H4 (cell line): ENCODE measurements at regions not wholly inside any gene's neighbourhood (a gene's known extent, or its start where the extent isn't known, plus 50 kb on each side); places are given as distances from the start of the nearest gene placed in this dataset.
"Not testable (repeated sequence)": the region's sequence is repeated elsewhere in the genome, so short reads cannot be mapped to it uniquely, and the experiment has no call there.

Source experiments
- DNase-seq: peaks from one replicate; pipeline ENCODE4 v3.0.0-alpha.2; 2015; ENCODE audit warnings: low spot score

- no peak for DNase-seq
Measured at GRCh38 chr2:4981802-4982409, 710.3 kb upstream of the SOX11 start.

DNA sequence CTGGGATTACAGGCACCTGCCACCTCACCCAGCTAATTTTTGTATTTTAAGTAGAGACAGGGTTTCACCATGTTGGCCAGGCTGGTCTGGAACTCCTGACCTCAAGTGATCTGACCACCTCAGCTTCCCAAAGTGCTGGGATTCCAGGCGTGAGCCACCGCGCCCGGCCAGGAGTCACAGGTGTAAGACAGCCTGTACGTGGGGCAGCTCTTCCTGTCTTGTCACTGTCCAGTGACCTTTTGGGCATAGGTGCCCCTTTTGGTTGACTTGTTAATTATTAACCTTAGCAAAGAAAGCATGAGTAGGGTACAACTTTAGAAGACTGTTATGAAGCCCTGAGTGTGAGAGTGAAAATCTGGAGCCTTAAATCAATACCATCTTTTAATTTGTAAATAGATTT lies 703.7 kb upstream of the SOX11 start:
- not testable (repeated sequence) for DNase-seq

DNA sequence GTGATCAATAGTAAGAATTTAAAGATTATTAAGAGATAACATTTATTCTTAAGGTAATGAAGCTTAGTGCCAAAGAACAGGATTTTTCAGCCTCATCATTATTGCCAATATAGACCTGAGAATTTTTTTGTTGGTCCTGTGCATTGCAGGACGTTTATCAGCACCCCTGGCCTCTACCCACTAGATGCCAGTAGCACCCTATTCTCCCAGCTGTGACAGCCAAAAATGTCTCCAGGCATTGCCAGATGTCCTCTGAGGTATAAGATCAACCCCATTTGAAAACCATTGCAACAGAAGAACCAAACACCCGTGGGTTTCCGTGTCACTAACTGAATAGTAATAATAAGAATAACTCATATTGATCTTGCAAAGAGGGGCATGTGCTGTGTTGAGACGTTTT lies 700.0 kb upstream of the SOX11 start:
- DNase-seq: no peak

GRCh38 chr2:4995466-4995865 lies 696.7 kb upstream of the SOX11 start:
- DNase-seq: no peak

DNA sequence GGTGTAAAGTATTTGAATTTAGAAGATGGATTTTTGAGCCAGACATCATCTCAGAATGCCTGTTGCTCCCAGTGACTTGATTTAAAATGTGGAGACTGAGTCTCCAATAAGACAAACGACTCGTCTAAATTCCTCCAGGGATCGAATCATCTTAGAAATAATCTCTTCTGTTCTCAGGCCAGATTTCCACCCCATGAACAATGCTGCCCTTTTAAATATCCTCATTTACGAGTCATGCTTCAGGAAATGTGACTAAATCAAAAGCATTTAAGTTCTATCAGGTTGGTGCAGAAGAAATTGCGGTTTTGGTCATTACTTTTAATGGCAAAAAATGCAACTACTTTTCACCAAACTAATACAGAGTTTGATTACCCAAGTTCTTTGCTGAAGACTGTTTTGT lies 684.6 kb upstream of the SOX11 start:
- DNase-seq: no peak

DNA sequence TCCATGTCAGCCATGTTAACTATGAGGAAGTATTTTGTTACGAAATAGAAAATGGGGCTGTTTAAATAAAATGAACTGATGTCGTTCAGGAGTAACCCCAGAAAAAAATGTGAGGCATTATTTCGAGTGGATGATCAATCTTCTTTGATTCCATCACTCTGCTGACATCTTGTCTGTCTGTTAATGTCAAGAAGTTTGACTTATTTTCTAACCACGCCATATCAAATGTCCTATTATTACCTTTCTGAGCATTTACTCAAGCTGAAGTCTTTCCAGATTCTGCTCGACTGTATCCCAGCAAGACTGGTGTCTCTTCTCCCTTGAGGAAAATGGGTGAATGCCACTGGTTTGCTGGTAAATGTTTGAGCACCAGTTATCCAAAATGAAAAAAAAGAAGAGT lies 672.9 kb upstream of the SOX11 start:
- no peak for DNase-seq

GRCh38 chr2:5020116-5020875 lies 671.9 kb upstream of the SOX11 start:
- DNase-seq: no peak

GRCh38 chr2:5021136-5021535 lies 671.0 kb upstream of the SOX11 start:
- no peak for DNase-seq

DNA sequence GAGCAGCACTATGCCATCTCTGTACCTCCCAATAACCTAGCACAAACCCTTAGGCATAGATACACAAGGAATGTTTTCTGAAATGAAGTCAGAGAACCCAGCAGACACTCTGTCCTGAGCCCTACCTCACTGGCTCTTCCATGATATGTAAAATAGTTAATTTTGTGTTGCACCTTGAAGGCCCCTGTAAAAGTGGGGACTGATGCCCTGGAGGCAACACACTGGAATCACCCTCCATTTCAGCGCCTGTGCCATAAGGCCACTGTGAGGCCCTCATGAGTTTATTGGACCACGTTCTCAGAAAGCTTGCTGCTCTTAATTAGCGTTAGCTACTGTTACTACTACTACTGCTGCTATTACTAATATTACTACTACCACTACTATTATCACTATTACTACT lies 670.1 kb upstream of the SOX11 start:
- DNase-seq: no peak

GRCh38 chr2:5022708-5023635 lies 669.2 kb upstream of the SOX11 start:
- not testable (repeated sequence) for DNase-seq

DNA sequence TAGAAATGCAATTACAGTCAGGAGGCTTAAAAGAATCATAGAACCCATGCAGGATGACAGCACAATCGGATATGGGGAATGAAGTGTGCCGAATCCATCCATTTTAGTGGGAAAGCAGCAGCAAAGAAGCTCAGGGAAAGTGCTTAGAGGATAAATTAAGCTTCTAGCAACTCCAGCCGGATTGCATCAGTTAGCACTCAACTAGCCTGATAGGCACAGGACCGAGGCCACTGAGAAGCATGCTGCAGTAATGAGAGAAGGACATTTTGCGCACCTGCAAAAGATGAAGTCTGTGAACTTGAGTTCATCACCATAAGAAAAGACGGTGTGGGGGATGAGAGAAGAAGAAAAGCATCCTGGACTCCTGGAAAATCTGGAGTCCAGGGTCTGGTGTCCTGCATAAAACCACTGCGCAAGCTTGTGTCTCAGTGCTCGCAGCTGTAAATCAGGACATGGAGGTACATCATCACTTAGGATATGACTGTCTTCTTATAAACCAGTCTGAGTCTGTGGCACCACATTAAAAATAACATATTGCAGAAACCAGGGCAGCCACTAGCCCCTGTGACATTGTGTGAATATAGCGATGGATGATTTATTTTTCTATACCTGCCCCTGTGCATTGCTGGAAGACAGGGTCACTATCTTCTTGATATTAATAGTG lies 665.5 kb upstream of the SOX11 start:
- DNase-seq: no peak

GRCh38 chr2:5035057-5035488 lies 657.1 kb upstream of the SOX11 start:
- no peak for DNase-seq

DNA sequence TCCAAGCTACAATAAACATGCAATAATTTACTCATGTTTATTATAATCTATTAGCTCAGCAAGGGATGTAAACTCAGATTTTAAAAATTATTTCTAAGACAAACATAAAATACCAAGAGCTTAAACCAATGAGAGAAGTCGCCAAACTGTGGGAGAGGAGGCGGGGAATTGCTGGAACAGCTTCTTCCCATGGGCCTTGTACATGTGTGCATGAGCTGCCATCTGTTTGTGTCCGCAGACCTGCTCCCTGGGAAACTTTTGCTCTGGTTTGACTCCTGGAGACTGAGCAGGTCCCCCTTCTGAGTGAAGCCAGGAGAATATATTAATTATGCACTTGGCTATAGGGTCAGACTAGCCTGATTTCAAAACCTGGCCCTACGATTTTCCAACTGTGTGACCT lies 655.9 kb upstream of the SOX11 start:
- no peak for DNase-seq

GRCh38 chr2:5039241-5039975 lies 652.8 kb upstream of the SOX11 start:
- DNase-seq: no peak

DNA sequence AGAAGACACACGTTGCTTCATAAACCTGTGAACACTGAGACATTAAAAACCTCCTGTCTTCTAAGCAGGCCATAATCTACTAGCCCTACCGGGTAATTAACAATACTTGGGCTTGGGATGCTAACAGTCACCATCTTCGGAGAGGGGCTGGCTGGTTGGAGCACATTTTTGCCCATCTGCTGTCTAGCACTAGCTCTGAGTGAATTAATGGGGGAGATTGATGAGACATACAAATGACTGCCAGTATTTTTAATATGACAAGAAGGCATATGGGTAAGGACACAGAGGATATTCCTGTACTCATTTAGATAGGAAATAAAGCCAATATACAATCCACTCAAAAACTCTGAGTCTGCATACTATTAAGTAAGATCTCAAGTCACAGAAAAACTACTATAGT lies 651.6 kb upstream of the SOX11 start:
- no peak for DNase-seq

DNA sequence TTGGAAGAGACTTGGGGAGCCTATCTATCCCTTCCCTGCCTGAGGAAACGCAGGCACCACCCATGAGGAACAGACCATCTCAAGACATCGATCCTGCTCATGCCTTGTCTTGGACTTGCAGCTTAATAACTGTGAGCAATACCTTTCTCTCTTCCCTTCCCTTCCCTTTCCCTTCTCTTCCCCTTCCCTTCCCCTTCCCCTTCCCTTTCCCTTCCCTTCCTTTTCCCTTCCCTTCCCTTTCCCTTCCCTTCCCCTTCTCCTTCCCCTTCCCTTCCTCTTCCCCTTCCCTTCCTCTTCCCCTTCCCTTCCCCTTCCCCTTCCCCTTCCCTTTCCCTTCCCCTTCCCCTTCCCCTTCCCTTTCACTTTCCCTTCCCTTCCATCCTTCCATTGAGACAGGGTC lies 650.7 kb upstream of the SOX11 start:
- DNase-seq: no peak

DNA sequence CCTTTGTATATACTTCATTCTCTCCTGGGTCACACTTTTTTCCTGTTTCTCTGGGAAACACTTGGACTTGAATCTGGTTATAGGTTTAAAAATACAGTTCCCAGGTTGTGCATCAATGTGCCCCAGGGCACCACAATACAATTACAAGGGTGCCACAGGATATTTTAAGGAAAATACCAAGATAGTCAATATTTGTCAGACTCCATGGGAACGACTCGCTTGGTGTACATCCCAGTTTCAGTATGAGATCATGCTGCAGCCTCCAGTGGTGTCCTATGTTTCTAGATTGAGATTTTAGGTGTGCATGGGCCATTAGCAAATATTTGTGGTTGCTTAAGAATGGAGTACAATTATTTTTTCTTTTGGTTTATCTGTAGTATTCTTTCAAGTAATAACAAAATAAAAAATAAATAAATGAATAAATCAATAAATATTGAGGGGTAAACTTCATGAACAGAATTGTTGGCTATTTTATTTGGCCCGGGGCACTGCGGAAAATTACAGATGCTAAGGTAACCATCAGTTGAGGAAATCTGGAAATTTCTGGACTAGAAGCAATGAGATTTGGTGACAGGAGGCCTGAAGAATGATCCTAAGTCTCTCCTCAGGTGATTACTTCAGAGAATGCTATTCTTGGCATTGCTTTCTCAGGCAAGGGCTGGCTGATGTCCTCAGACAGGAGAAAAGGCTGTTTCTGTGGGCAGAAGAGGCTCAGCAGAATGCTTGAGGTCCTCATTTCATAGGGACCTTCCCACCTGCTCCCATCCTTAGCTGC lies 649.3 kb upstream of the SOX11 start:
- DNase-seq: no peak

DNA sequence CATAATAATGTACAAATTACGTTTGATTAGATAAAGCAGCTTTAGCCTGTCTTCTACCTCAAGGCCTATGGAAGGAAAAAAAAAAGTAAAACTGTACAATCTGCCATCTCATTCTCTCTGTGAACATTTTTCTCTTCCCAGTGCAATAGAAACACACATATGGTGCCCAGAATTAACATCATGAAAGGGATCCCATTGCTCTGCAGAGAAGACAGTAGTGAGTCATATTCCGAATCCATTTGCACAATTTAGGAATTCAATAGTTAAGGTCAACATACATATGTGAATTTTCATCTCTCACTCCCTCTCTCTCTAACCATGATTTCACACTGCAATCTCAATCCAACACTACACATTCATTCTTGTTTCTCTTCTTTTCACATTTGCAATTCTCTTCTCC lies 640.9 kb upstream of the SOX11 start:
- no peak for DNase-seq

DNA sequence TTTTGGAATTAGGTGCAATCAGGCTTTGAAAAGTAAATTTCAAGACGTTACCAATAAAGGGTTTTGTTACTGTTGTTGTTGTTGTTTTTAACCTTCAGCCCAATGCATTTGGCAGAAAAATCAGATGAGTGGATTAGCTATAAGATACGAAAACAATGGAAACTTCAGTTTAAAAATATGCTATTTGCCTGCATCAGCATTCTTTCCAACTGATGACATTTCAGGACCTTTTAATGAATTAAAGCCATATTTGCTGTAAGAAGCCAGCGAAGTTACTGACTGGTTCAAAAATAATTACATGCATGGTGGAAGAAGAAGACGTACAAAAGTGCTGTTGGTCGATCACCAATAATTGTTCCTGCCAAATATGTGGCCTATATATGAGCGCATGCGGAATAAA lies 639.3 kb upstream of the SOX11 start:
- DNase-seq: no peak

DNA sequence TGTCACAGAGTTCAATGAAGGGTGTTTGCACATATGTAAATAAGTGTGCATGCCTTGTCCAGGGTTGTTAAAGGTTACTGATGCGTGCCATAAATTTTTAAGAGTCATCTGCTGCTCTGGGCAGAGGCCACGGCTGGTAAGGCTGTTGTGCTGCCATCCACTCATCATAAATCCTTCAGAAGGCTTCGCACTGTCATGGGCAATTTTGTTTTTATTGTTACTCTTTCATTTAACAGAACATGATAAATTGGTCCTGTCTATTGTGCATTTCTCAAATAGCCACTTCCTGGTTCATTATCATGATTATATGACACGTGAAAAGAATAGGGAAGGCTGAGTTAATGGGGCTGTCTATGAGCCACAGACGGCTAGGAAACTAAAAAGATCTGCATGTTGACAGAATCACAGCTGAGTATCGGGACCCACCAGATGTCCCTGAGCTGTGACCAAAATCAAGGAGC lies 634.3 kb upstream of the SOX11 start:
- no peak for DNase-seq

DNA sequence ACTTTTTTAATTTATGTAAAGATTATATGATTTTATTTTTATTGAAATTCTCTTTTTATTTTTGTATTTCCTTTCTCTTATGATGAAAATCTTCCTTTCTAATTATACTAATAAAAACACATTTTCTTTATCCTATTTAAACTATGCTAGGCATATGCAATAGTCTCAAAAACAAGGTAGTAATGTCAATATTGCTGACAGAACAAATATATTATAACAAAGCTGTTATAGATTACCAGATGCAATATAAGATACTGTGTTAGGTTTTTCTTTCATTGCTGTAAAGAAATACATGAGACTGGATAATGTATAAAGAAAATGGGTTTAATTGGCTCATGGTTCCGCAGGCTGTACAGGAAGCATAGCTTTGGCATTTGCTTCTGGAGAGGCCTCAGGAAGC lies 631.2 kb upstream of the SOX11 start:
- DNase-seq: no peak
